ENCODE measurements at regions not wholly inside any gene's neighbourhood (a gene's known extent, or its start where the extent isn't known, plus 50 kb on each side); places are given as distances from the start of the nearest gene placed in this dataset.
"Not testable (repeated sequence)": the region's sequence is repeated elsewhere in the genome, so short reads cannot be mapped to it uniquely, and the experiment has no call there.

- Histone ChIP-seq H4K20me1 (replicated peaks; ENCODE audit: control insufficient read depth, extremely low read depth, insufficient read depth, low read length) (no peaks in the 10 kb centered on the region), H2AFZ (ENCODE audit: low read depth, low read length) (no peak overlapping the region), H3K9ac (replicated peaks; ENCODE audit: extremely low read depth, insufficient read depth, low read length) (no peak overlapping the region), H3K4me2 (ENCODE audit: insufficient read depth, low read length) (no peak overlapping the region), H3K27me3 (ENCODE audit: control insufficient read depth in 2 of 2, insufficient read depth in 2 of 2, low read length in 2 of 2) (no peaks in the 10 kb centered on the region), H3K79me2 (ENCODE audit: control insufficient read depth, insufficient read depth, low read length) (no peaks in the 10 kb centered on the region), H3K4me1 (ENCODE audit: control insufficient read depth, extremely low read depth, insufficient read depth, low read length) (no peaks in the 10 kb centered on the region), H3K36me3 (ENCODE audit: control insufficient read depth in 2 of 2, extremely low read depth in 1 of 2, insufficient read depth in 2 of 2, low read length in 2 of 2) (no peaks in the 10 kb centered on the region), H3K9me1 (replicated peaks; ENCODE audit: control insufficient read depth, extremely low read depth, insufficient read depth, low read length) (no peaks in the 10 kb centered on the region), H3K9me3 (replicated peaks; ENCODE audit: control insufficient read depth, insufficient read depth, low read length) (no peaks in the 10 kb centered on the region), H3K27ac (ENCODE audit: insufficient read depth, low read depth, low read length) (no peak overlapping the region), H3K4me3 (replicated peaks in 1 of 3; ENCODE audit: insufficient read depth in 1 of 3, low read depth in 1 of 3, low read length in 3 of 3) (no peak overlapping the region)
- no peak for FAIRE-seq
- no TSS peak for BruUV-seq (replicated peaks)
- DNase-seq (ENCODE audit: low read depth, low spot score): no peak
- no peak for TF ChIP-seq MYC (IDR thresholded peaks at IDR 0.05; ENCODE audit: low read depth, low read length)
- no peak for TF ChIP-seq POLR2A (IDR thresholded peaks at IDR 0.05; ENCODE audit: low read depth, low read length)
- no peak for TF ChIP-seq EZH2 (IDR thresholded peaks at IDR 0.05; ENCODE audit: borderline replicate concordance, low read depth, low read length, severe bottlenecking)
- no peak for TF ChIP-seq CTCF (IDR thresholded peaks at IDR 0.05; ENCODE audit: extremely low read depth in 1 of 2, insufficient read depth in 1 of 2, low read depth in 1 of 2, low read length in 2 of 2)
- no peak for TF ChIP-seq JUN (IDR thresholded peaks at IDR 0.05; ENCODE audit: borderline replicate concordance, insufficient read depth, insufficient read length, low read depth)
- no peak for TF ChIP-seq POLR2AphosphoS5 (IDR thresholded peaks at IDR 0.05; ENCODE audit: insufficient read depth, low read depth, low read length)
- no peak for TF ChIP-seq GATA2 (IDR thresholded peaks at IDR 0.05; ENCODE audit: insufficient read depth, insufficient read length, low read depth, low read length)
- no peak for TF ChIP-seq FOS (IDR thresholded peaks at IDR 0.05; ENCODE audit: borderline replicate concordance, insufficient read depth, low read length)
- TF ChIP-seq MAX (IDR thresholded peaks at IDR 0.05; ENCODE audit: insufficient read depth, insufficient read length): no peak
- CTCF ChIA-PET: no interaction called here
- dilution Hi-C loops (cut with MboI; ENCODE audit: extremely low pct_ligation_motif_present, low sequenced_read_pairs) (no loop called here), intact Hi-C loops (cut with micrococcal nuclease) (no loop called here)
- POLR2A ChIA-PET: no interaction called here
These were observed 761.7 kb upstream of the ARRDC3 start for GRCh38 chr5:92144824-92145223.

- H3K4me1 ChIP-seq (ENCODE audit: control insufficient read depth, extremely low read depth, insufficient read depth, low read length); DNase-seq (ENCODE audit: low read depth, low spot score); H4K20me1 ChIP-seq (replicated peaks; ENCODE audit: control insufficient read depth, extremely low read depth, insufficient read depth, low read length); H3K27ac ChIP-seq (ENCODE audit: insufficient read depth, low read depth, low read length); H3K9ac ChIP-seq (replicated peaks; ENCODE audit: extremely low read depth, insufficient read depth, low read length); intact Hi-C loops (cut with micrococcal nuclease); H3K79me2 ChIP-seq (ENCODE audit: control insufficient read depth, insufficient read depth, low read length); dilution Hi-C loops (cut with MboI; ENCODE audit: extremely low pct_ligation_motif_present, low sequenced_read_pairs); BruUV-seq (replicated peaks); H3K36me3 ChIP-seq (ENCODE audit: control insufficient read depth in 2 of 2, extremely low read depth in 1 of 2, insufficient read depth in 2 of 2, low read length in 2 of 2); H3K9me3 ChIP-seq (replicated peaks; ENCODE audit: control insufficient read depth, insufficient read depth, low read length); H3K9me1 ChIP-seq (replicated peaks; ENCODE audit: control insufficient read depth, extremely low read depth, insufficient read depth, low read length); CTCF ChIA-PET; H3K4me2 ChIP-seq (ENCODE audit: insufficient read depth, low read length); FAIRE-seq; H2AFZ ChIP-seq (ENCODE audit: low read depth, low read length); H3K27me3 ChIP-seq (ENCODE audit: control insufficient read depth in 2 of 2, insufficient read depth in 2 of 2, low read length in 2 of 2); H3K4me3 ChIP-seq (replicated peaks in 1 of 3; ENCODE audit: insufficient read depth in 1 of 3, low read depth in 1 of 3, low read length in 3 of 3); POLR2A ChIA-PET: not testable (repeated sequence)
These were observed 749.3 kb upstream of the ARRDC3 start for GRCh38 chr5:92132294-92132908.

All from endothelial cell of umbilical vein (primary cell).